ENCODE measurements at regions not wholly inside any gene's neighbourhood (a gene's known extent, or its start where the extent isn't known, plus 50 kb on each side); places are given as distances from the start of the nearest gene placed in this dataset.

- H3K4me1 ChIP-seq (ENCODE audit: insufficient read depth, poor library complexity, severe bottlenecking): no peaks in the 10 kb centered on the region
- no peak for TF ChIP-seq CTCF (IDR thresholded peaks at IDR 0.05; ENCODE audit: poor library complexity, severe bottlenecking)
- no peak overlapping the region for H3K27ac ChIP-seq (ENCODE audit: poor library complexity, severe bottlenecking)
- no peak overlapping the region for H3K4me3 ChIP-seq (ENCODE audit: severe bottlenecking)
- no peaks in the 10 kb centered on the region for H3K9me3 ChIP-seq (ENCODE audit: severe bottlenecking)
- H3K36me3 ChIP-seq (ENCODE audit: low read depth): no peaks in the 10 kb centered on the region
- ATAC-seq (ENCODE audit: low read depth): no peak
- no peaks in the 10 kb centered on the region for H3K27me3 ChIP-seq (ENCODE audit: insufficient read depth, poor library complexity, severe bottlenecking)
- DNase-seq (ENCODE audit: low spot score): no peak
These were observed 282.5 kb downstream of the ZIC3 start for GRCh38 chrX:137848266-137848905.

GRCh38 chrX:137852502-137852901, 286.6 kb downstream of the ZIC3 start:
- no peak for TF ChIP-seq CTCF (IDR thresholded peaks at IDR 0.05; ENCODE audit: poor library complexity, severe bottlenecking)
- no peaks in the 10 kb centered on the region for H3K4me1 ChIP-seq (ENCODE audit: insufficient read depth, poor library complexity, severe bottlenecking)
- no peak overlapping the region for H3K4me3 ChIP-seq (ENCODE audit: severe bottlenecking)
- H3K9me3 ChIP-seq (ENCODE audit: severe bottlenecking): no peaks in the 10 kb centered on the region
- ATAC-seq (ENCODE audit: low read depth) (no peak), DNase-seq (ENCODE audit: low spot score) (no peak)
- no peak overlapping the region for H3K27ac ChIP-seq (ENCODE audit: poor library complexity, severe bottlenecking)
- H3K36me3 ChIP-seq (ENCODE audit: low read depth): no peaks in the 10 kb centered on the region
- no peaks in the 10 kb centered on the region for H3K27me3 ChIP-seq (ENCODE audit: insufficient read depth, poor library complexity, severe bottlenecking)

GRCh38 chrX:137855490-137855889, 289.6 kb downstream of the ZIC3 start:
- no peak overlapping the region for H3K4me3 ChIP-seq (ENCODE audit: severe bottlenecking)
- no peak for ATAC-seq (ENCODE audit: low read depth)
- H3K27me3 ChIP-seq (ENCODE audit: insufficient read depth, poor library complexity, severe bottlenecking): no peaks in the 10 kb centered on the region
- no peaks in the 10 kb centered on the region for H3K36me3 ChIP-seq (ENCODE audit: low read depth)
- no peak for TF ChIP-seq CTCF (IDR thresholded peaks at IDR 0.05; ENCODE audit: poor library complexity, severe bottlenecking)
- H3K27ac ChIP-seq (ENCODE audit: poor library complexity, severe bottlenecking): no peak overlapping the region
- no peaks in the 10 kb centered on the region for H3K4me1 ChIP-seq (ENCODE audit: insufficient read depth, poor library complexity, severe bottlenecking)
- no peak for DNase-seq (ENCODE audit: low spot score)
- H3K9me3 ChIP-seq (ENCODE audit: severe bottlenecking): no peaks in the 10 kb centered on the region

- no peaks in the 10 kb centered on the region for H3K4me1 ChIP-seq (ENCODE audit: insufficient read depth, poor library complexity, severe bottlenecking)
- no peaks in the 10 kb centered on the region for H3K9me3 ChIP-seq (ENCODE audit: severe bottlenecking)
- ATAC-seq (ENCODE audit: low read depth): no peak
- no peak for TF ChIP-seq CTCF (IDR thresholded peaks at IDR 0.05; ENCODE audit: poor library complexity, severe bottlenecking)
- no peak overlapping the region for H3K4me3 ChIP-seq (ENCODE audit: severe bottlenecking)
- no peak overlapping the region for H3K27ac ChIP-seq (ENCODE audit: poor library complexity, severe bottlenecking)
- H3K27me3 ChIP-seq (ENCODE audit: insufficient read depth, poor library complexity, severe bottlenecking): no peaks in the 10 kb centered on the region
- no peaks in the 10 kb centered on the region for H3K36me3 ChIP-seq (ENCODE audit: low read depth)
- no peak for DNase-seq (ENCODE audit: low spot score)
These were observed 292.2 kb downstream of the ZIC3 start for GRCh38 chrX:137858106-137858505.

GRCh38 chrX:137878401-137878800, 312.5 kb downstream of the ZIC3 start:
- DNase-seq (ENCODE audit: low spot score): no peak
- Histone ChIP-seq H3K4me3 (ENCODE audit: severe bottlenecking) (no peak overlapping the region), H3K4me1 (ENCODE audit: insufficient read depth, poor library complexity, severe bottlenecking) (no peaks in the 10 kb centered on the region), H3K9me3 (ENCODE audit: severe bottlenecking) (no peaks in the 10 kb centered on the region), H3K36me3 (ENCODE audit: low read depth) (no peaks in the 10 kb centered on the region), H3K27ac (ENCODE audit: poor library complexity, severe bottlenecking) (no peak overlapping the region), H3K27me3 (ENCODE audit: insufficient read depth, poor library complexity, severe bottlenecking) (no peaks in the 10 kb centered on the region)
- no peak for ATAC-seq (ENCODE audit: low read depth)
- no peak for TF ChIP-seq CTCF (IDR thresholded peaks at IDR 0.05; ENCODE audit: poor library complexity, severe bottlenecking)

Measured in RWPE2 (cell line).